ENCODE measurements at regions not wholly inside any gene's neighbourhood (a gene's known extent, or its start where the extent isn't known, plus 50 kb on each side); places are given as distances from the start of the nearest gene placed in this dataset.
"Not testable (repeated sequence)": the region's sequence is repeated elsewhere in the genome, so short reads cannot be mapped to it uniquely, and the experiment has no call there.

- no peak for DNase-seq (ENCODE audit: low read depth)
Observed at GRCh38 chr9:30010691-30011090, 2373.8 kb upstream of the ACO1 start.

DNA sequence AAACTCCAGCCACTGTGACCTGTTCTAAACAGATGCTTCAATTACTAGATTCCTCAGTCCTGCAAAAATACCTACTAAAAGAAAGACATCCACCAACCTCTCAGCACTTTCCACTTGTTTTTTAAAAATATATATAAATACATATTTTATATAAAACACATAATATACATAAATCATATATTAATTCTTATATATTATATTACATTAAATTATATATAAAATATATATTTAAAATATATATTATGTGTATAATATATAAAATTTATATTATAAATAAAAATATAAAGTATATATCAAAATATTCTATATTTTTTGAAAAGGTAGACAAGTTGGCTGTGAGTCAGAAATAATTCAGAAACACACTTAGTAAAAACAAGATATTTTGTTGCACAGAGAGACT lies 2371.8 kb upstream of the ACO1 start:
- DNase-seq (ENCODE audit: low read depth), result no peak

- no peak for DNase-seq (ENCODE audit: low read depth)
Observed at GRCh38 chr9:30015073-30015472, 2369.4 kb upstream of the ACO1 start.

GRCh38 chr9:30020161-30020560 lies 2364.3 kb upstream of the ACO1 start:
- no peak for DNase-seq (ENCODE audit: low read depth)

DNA sequence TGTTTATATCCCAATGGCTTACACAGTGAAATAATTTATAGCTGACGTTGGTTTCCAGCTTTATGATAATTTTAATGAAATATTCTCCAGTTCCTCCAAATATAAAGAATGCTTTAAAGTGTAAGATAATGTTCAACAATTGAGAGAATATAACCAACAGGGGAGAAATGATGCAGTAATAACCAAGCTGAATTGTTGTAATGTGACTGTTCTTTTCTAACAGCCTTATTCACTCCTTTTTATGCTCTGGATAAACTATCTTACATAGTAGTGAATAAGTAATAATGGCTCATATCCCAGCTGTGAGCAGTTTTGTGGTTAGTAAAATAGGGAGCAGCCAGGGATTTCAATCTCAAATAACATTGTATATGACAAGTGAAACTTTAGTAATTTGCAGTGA lies 2348.7 kb upstream of the ACO1 start:
- no peak for DNase-seq (ENCODE audit: low read depth)

DNA sequence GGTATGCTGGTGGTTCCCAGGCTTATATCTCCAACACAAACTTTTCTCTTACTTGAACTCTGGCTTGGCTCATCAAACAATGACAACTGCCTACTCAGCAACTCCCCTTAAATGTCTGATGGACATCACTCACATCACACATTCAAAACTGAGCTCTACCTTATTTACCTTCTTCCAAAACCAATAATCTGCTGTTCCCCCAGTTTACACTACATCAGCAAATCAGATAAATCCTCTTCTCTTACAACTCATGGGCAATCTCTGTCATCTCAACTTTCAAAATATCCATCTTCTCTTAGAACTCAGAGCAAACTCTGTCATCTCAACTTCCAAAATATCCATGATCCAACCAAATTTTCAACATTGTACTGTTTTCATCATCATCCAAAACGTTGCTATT lies 2347.9 kb upstream of the ACO1 start:
- no peak for DNase-seq (ENCODE audit: low read depth)

DNA sequence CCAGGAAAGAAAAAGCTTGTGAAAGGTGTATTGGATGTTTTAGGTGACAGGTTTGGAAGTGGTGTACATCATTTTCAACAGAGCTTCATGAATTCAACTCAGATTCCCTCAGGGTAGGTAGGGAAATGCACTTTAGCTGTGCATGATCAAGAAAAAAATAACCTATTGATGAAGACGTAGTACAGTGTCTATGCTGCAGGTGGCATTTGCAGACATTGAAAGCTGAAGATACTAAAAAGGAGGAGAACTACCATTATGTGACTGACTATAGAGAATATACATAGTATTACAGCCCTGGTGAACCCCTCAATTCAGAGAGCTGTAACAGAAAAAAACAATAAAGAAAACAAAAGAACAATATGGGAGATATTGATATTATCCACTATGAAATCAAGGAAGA lies 2344.7 kb upstream of the ACO1 start:
- no peak for DNase-seq (ENCODE audit: low read depth)

DNA sequence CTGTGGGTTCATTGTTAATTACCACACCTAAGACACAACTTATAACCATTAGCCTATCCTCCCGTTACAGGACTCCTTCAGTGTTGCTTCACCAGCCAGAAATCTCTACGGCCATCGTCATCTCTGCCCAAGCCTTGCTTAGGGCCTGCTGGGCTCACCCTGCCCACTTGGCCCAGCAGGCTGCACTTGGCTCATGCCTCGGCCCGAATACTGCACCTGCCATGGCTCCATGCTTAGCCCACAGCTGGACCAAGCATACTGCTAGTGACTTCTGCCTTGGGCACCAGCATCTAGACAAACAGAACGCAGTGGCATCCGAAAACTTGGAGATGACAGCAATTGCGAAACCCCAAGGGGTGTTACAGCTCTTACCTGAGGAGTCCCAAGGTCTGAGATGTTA lies 2336.0 kb upstream of the ACO1 start:
- no peak for DNase-seq (ENCODE audit: low read depth)

GRCh38 chr9:30058463-30058862 lies 2326.0 kb upstream of the ACO1 start:
- no peak for DNase-seq (ENCODE audit: low read depth)

GRCh38 chr9:30060976-30061375 lies 2323.5 kb upstream of the ACO1 start:
- no peak for DNase-seq (ENCODE audit: low read depth)

GRCh38 chr9:30065888-30066287 lies 2318.6 kb upstream of the ACO1 start:
- no peak for DNase-seq (ENCODE audit: low read depth)

- DNase-seq (ENCODE audit: low read depth), result not testable (repeated sequence)
Observed at GRCh38 chr9:30069236-30069635, 2315.2 kb upstream of the ACO1 start.

DNA sequence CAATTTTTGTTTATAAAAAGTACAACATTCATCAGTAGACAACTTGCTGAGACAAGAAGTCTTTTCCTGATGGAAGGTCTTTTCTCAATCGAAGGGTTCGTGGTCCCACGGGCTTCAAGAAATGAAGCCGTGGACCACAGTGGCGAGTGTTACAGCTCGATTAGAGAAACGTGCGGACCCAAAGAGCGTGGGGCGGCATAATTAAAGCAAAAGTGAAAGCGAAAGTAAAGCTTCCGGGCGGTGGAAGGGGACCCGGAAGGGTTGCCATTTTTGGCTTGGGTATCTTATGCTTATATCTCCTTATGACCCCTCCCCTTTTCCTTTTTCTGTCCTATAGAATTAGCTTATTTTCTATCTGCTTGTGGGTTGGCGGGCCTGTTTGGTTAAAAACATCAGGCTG lies 2309.4 kb upstream of the ACO1 start:
- no peak for DNase-seq (ENCODE audit: low read depth)

DNA sequence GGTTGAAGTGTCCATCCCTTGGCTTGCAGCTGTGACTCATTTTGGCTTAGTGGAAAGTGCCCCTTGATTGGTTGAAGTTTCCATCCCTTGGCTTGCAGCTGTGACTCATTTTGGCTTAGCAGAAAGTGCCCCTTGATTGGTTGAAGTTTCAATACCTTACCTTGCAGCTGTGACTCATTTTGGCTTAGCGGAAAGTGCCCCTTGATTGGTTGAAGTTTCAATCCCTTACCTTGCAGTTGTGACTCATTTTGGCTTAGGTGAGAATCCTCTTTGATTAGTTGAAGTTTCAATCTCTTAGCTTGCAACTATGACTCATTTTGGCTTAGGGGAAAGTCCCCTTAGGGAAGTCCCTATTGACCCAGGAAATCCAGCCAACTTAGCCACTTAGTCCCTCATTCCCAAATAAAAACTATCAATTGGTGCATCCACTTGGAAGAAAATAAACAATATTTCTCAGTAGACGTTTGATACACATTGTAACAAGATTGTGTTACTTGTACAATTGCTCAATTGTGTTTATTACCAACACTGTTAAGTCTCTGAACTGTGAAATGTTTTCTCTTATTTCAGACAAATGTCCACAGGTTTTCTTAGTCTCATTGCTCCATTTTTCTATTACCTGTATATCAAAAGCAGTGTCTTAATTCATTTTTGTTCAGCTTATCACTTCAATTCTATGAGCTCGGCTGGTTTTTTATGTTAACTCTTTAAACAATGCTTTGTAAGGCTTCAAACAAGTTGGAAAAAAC lies 2308.8 kb upstream of the ACO1 start:
- DNase-seq (ENCODE audit: low read depth), result no peak

GRCh38 chr9:30078195-30078594 lies 2306.2 kb upstream of the ACO1 start:
- DNase-seq (ENCODE audit: low read depth), result no peak

GRCh38 chr9:30089428-30089827 lies 2295.0 kb upstream of the ACO1 start:
- no peak for DNase-seq (ENCODE audit: low read depth)

DNA sequence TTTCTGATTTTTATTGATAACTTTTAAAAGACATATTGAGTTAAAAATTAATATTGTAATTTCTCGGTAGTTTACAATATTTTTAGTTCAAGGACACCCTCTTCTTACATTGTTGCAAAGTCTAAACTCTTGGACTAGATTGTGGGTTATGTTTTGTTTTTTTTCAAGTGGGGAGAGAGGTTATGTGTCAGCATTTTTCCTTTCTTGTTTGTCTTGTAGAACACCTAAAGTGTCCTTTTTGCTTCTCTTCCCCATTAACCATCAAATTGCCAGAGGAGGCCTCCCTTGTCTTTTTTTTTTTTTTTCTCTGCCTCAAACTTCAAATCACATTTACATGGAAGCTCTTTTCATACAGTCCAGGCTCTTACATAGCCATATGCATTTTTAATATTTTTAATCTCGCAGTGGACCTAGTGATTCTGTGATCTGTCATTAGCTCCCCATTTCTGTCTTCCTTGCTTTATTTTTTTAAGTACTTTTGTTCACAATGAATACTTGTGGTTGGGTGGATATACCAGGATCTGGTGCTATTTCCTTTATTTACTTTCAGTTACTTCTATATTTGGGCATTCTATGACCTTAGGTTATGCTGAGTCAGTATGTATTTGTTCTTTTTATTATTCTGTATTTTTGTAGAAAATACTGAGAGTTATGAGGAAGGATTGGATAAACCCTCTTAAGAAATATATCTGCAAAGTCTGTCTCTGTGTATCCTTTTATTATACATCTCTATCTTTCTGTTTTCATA lies 2280.6 kb upstream of the ACO1 start:
- no peak for DNase-seq (ENCODE audit: low read depth)

GRCh38 chr9:30107134-30107533 lies 2277.3 kb upstream of the ACO1 start:
- DNase-seq (ENCODE audit: low read depth), result not testable (repeated sequence)

DNA sequence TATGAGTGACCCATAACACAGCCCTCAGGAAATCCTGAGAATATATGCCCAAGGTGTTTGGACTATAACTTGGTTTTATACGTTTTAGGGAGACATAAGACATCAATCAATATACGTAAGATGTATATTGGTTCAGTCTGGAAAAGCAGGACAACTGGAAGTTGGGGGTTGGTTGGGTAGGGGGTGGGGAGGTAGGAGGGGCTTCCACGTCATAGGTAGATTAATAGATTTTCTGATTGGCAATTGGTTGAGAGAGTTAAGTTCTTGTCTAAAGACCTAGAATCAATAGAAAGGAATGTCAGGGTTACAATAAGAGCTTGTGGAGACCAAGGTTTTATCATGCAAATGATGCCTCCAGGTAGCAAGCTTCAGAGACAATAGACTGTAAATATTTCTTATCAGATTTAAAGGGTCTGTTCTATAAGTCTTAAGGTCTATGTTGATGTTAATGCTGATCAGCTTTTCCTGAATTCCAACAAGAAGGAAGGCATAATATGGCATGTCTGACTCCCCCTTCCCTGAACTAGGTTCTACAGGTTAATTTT lies 2267.7 kb upstream of the ACO1 start:
- no peak for DNase-seq (ENCODE audit: low read depth)

DNA sequence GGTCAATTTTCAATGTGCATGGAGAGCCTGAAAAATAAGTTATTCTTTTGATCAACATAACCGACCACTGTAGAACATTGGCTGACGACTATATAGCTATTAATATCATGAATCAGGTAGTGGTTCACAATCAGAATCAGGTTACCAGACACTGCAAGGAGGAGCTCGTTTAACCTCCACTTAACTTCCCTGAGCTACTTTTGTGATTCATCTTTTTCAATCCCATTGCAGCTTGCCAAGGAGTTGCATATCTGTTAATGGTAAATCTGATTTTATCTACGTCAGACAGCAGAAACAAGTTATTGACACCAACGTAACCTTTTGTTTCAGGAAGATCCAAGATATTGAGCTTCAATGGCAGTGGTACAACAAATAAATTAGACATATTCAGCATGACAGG lies 2263.8 kb upstream of the ACO1 start:
- no peak for DNase-seq (ENCODE audit: low read depth)

- DNase-seq (ENCODE audit: low read depth), result no peak
Observed at GRCh38 chr9:30121611-30122010, 2262.8 kb upstream of the ACO1 start.

DNA sequence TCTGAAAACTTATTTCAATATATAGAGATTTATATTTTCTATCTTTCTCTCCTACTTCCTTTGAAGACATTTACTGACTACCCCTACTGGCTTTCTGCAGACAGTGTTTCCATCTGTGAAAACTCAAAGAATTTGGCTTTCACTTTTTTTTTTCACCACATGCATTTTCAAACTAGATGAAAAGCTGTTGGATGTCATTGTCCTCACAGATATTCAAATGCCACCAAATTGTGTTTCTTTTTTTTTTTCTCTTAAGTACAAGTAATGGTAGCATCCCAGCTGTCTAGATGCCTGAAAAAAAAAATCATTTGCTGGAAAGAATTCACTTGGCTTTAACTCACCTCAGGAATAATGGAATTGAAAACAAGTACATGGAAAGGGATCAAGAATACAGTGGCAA lies 2258.6 kb upstream of the ACO1 start:
- no peak for DNase-seq (ENCODE audit: low read depth)

- no peak for DNase-seq (ENCODE audit: low read depth)
Observed at GRCh38 chr9:30127371-30127770, 2257.1 kb upstream of the ACO1 start.

DNA sequence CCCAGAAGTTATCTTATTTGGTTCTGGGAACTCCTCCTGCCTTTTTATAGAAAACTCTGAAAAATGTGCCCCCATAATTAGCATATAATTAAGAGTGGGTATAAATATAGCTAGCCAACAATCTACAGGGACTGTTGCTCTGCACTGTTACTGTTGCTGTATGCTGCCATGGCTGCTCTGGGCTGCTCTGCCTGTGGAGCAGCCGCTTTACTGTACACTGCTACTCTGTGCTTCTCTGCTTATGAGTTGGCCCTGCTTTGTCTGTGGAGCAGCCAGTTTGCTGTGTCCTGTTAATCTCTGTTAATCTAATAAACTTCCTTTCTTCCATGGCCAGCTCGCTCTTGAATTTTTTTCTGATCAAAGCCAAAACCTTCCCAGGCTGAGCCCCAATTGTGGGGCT lies 2244.0 kb upstream of the ACO1 start:
- no peak for DNase-seq (ENCODE audit: low read depth)
